Hematopoietic multipotent progenitor cell treated with erythropoietin and hydrocortisone succinate and interleukin-3 and kit ligand, for 15 days (in vitro differentiated cells): ENCODE measurements at regions not wholly inside any gene's neighbourhood (a gene's known extent, or its start where the extent isn't known, plus 50 kb on each side); places are given as distances from the start of the nearest gene placed in this dataset.
"Not testable (repeated sequence)": the region's sequence is repeated elsewhere in the genome, so short reads cannot be mapped to it uniquely, and the experiment has no call there.

Experiments
- DNase-seq: peaks from one replicate; pipeline ENCODE4 v3.0.0-alpha.2; 2015; ENCODE audit warnings: low spot score

GRCh38 chr4:188663369-188663768 lies 524.1 kb downstream of the TRIML1 start:
- no peak for DNase-seq

DNA sequence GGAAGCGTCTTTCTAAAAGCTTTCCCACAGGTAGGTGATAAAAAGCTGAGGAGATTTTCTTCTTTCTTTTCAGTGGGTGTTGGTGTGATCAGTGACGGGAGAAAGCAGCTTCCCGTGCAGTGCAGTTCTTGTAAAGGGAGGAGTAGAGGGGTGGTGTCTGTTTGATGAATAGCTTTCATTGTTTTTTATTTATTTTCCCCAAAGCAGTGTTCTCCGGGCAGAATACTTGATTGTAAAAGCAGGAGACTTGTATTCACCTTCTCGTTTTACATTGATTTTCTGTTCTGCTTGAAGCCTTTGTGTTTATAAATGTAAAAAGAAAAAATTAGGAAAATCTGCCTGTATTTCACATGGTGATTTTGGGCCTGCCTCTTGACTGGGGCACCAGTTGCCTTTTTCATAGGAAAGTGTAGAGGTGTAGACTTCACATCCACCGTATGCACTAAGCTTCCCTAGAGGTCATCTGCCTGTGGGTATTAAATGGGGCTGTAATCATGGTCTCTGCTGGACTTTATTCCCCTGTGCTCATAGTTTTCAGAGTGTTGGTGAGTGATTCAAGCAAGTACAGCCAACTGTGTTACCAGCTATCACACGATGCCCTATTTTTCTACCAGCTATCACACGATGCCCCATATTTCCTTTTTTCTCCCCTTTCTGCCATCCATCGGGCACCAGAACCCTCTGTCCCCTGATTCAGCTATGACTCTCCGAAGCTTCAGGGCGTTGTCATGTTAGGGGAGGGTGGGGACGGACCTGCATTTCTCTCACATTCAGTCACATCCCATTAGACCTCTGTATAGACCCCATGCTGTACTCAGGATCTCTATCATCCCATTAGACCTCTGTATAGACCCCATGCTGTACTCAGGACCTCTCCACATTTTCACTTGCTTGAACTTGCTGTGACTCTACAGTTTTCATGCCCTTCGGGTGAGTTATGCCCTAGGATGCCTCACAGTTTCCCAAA lies 526.5 kb downstream of the TRIML1 start:
- DNase-seq = no peak

- DNase-seq = not testable (repeated sequence)
Observed at GRCh38 chr4:188678691-188679090, 539.5 kb downstream of the TRIML1 start.

- DNase-seq = no peak
Observed at GRCh38 chr4:188680004-188680666, 540.9 kb downstream of the TRIML1 start.

- DNase-seq = no peak
Observed at GRCh38 chr4:188680667-188681063, 541.4 kb downstream of the TRIML1 start.

GRCh38 chr4:188682321-188682720 lies 543.1 kb downstream of the TRIML1 start:
- DNase-seq = no peak

- DNase-seq = no peak
Observed at GRCh38 chr4:188683571-188683970, 544.3 kb downstream of the TRIML1 start.

DNA sequence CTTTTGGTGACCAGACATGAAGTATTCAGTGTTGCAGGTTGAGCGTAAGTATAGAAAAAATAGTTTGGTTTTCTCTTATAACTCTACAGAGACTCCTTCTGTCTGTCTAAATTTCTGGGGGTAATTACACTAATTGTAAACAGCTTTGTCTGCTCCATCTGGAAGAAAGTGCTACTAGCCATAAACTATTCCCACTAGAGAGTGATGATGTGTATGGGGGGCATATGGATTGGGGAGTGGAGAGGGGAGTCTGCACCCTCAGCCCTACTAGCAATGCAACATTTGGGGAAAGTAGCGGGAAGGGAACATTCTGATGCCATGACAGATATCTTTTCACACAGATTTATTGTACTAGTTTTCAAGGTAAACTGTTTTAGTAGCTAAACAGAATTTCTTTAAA lies 549.7 kb downstream of the TRIML1 start:
- DNase-seq = no peak

GRCh38 chr4:188691811-188692210 lies 552.6 kb downstream of the TRIML1 start:
- no peak for DNase-seq

DNA sequence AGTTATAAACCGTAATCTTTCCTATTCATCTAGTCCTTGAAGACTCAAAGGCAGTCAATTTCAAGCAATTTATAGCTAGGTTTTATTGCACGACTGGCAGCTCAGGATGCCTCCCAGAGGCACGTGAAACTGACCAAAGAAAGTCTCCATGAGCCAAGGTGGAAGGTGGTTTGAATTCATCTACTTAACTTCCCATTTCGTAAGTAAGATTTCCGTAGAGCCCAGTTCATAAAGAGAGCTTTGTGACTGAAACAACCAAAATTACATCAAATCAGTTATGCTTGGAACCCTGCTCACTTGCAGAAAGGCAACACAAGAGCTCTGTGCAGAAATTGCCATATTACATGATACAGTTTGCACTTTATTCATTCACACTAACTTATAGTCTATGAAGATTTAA lies 556.0 kb downstream of the TRIML1 start:
- DNase-seq = no peak

GRCh38 chr4:188697243-188697642 lies 558.0 kb downstream of the TRIML1 start:
- no peak for DNase-seq

DNA sequence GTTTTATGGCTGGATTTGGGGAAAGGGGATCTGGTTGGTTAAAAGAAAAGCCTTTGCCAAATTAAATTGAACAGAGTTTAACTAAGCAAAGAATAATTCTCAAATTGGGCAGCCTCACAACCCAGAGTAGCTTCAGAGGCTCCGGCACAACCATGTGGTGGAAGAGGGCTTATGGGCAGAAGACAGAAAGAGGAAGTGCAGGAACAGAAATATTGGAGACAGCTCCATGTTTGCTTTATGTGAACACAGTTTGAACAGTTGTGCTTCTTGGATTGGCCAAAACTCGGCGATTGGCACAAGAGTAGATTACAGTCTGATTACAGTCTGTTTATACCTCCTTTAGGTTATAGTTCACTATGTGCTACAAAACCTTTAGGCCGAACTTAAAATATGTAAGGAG lies 562.7 kb downstream of the TRIML1 start:
- no peak for DNase-seq

DNA sequence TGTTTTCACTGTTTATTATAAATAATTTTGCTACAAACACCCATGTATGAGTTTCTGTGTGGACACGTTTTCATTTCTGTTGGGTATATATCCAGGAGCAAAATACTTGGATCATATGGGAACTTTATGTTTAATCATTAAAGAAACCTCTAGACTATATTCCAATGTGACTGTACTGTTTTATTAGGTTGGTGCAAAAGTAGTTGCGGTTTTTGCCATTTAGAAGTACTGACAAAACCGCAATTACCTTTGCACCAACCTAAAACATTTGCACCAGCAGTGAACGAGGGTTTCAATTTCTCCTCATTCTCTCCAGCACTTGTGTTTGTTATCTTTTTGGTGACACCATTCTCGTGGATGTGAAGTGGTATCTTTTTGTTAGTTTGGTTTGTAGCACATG lies 565.0 kb downstream of the TRIML1 start:
- DNase-seq = no peak

DNA sequence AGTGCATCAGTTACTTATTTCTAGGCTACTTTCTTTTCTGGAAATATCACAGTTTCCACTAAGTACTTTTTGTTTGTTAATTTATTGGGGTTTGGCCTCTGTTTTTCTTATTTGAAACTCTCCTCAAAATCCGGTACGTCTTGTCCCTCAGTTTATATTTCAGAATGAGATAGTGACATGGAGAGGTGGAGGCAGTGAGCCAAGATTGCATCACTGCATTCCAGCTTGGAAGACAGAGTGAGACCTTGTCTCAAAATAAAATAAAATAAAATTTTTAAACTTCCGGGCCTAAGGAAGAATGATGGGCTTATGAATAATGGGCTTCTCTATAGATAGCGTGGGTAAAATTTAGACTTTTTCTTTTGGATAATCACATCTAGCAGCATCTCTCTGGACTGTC lies 567.8 kb downstream of the TRIML1 start:
- DNase-seq = no peak

- DNase-seq = no peak
Observed at GRCh38 chr4:188714501-188714900, 575.3 kb downstream of the TRIML1 start.

- DNase-seq = no peak
Observed at GRCh38 chr4:188714907-188715306, 575.7 kb downstream of the TRIML1 start.

GRCh38 chr4:188717661-188718060 lies 578.4 kb downstream of the TRIML1 start:
- DNase-seq = no peak

DNA sequence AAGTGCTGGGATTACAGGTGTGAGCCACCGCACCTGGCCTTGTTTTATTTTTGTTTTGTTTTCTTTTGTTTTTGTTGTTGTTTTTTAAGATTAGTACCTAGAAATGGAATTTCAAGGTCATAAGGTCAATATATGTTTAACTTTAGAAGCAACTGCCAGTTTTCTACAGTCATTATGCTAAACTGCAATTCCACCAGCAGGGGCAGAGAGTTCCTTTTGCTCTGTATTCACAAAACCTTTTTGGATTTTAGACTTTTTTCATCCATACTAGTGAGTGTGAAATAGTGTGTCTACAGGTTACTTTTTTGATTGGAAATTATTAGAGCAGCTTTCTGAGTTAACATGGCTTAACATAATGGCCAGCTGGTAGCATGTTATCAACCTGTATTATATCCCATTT lies 580.6 kb downstream of the TRIML1 start:
- DNase-seq = no peak

- no peak for DNase-seq
Observed at GRCh38 chr4:188722911-188723310, 583.7 kb downstream of the TRIML1 start.

GRCh38 chr4:188727746-188728145 lies 588.5 kb downstream of the TRIML1 start:
- no peak for DNase-seq

DNA sequence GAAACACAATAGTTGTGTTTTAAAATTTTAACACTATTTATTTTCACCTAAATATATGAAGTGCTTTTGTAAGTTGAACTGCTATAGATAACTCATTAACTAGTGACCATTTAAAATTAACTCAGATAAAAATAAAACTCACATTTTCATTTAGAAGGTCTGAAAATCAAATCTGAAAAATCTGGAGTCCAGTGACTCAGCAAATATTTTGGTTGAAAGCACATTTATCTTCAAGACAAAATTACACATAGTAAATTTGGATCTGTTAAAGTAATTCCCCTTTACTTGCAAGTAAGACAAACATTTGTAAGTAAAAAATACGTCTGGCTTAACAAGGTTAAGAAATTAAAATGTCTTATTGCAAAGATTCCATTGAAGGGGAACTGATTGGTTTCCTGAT lies 589.1 kb downstream of the TRIML1 start:
- no peak for DNase-seq

GRCh38 chr4:188732131-188732530 lies 592.9 kb downstream of the TRIML1 start:
- DNase-seq = no peak

DNA sequence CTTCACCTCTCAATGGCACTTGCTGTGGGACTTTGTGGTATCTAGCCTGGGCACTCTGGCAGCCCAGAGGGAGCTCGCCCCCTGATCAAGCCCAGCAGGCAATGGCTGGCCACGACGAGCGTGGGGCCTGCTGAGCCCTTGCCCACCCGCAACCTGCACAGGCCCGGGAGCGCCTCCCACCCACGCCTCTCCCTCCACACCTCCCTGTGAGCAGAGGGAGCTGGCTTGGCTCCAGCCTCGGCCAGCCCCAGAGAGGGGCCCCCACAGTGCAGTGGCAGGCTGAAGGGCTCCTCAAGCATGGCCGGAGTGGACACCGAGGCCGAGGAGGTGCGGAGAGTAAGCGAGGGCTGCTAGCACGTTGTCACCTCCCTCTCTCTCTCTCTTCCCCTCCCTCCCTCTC lies 595.8 kb downstream of the TRIML1 start:
- DNase-seq = no peak
